ENCODE measurements at regions not wholly inside any gene's neighbourhood (a gene's known extent, or its start where the extent isn't known, plus 50 kb on each side); places are given as distances from the start of the nearest gene placed in this dataset.

DNA sequence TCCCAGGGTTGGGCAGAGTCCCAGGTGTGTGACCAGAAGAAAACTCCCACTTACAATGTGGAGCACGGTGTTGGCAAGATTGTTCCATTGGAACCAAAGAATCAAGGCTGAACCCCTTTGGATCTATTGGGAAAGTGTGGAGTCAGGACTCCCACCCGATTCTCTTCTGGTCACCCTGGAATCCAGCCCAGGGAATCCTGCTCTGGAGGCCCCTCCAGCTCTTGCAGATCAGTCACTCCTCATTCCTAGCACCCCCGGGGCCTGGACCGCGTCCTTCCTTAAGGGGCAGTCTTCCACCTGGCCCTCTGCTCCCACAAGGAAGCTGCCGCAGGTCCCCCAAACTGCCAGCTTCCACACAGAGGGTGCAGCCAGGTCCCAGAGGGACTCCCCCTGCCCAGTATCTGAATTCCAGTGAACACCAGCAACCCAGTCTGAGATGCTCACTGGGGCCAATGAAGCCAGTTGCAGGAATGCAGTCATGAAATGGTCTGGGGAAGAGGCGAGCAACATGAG is 170.1 kb downstream of the GADD45G start:
- peaks cover 8% of the 10 kb centered on the region for H3K4me1 Mint-ChIP-seq (ENCODE audit: unreplicated experiment)
- no peak for TF ChIP-seq CTCF (IDR thresholded peaks at IDR 0.05; ENCODE audit: unreplicated experiment)
- no peak overlapping the region for H3K4me3 Mint-ChIP-seq (ENCODE audit: unreplicated experiment)
- no peaks in the 10 kb centered on the region for H3K36me3 Mint-ChIP-seq (ENCODE audit: low read depth, unreplicated experiment)
- DNase-seq (ENCODE audit: low spot score) = no peak
- H3K27me3 Mint-ChIP-seq (ENCODE audit: unreplicated experiment) = peaks cover 5% of the 10 kb centered on the region
- H3K9me3 Mint-ChIP-seq (ENCODE audit: unreplicated experiment) = no peaks in the 10 kb centered on the region
- H3K27ac Mint-ChIP-seq (ENCODE audit: unreplicated experiment) = no peak overlapping the region

DNA sequence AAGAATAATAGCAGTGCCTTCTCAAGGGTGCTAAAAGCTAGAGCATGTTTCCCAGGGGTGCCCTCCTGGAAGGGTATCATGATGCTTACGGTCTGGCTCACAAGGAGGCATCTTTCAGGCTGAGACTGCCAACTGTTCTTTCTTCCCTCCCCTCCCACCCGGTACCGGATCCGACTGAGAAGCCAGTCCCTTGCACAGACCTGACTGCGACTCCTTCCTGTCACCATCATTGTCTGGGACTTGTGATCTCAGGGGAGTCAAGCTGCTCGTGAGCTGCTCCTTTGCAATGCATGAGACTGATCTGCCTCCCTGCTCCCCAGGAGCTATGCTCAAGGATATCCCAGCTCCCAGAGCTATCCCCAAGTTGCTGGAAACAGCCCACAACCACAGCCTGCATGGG is 170.8 kb downstream of the GADD45G start:
- Mint-ChIP-seq H3K9me3 (ENCODE audit: unreplicated experiment) (no peaks in the 10 kb centered on the region), H3K36me3 (ENCODE audit: low read depth, unreplicated experiment) (no peaks in the 10 kb centered on the region), H3K27me3 (ENCODE audit: unreplicated experiment) (peaks cover 5% of the 10 kb centered on the region), H3K4me1 (ENCODE audit: unreplicated experiment) (peaks cover 8% of the 10 kb centered on the region), H3K27ac (ENCODE audit: unreplicated experiment) (no peak overlapping the region), H3K4me3 (ENCODE audit: unreplicated experiment) (no peak overlapping the region)
- no peak for TF ChIP-seq CTCF (IDR thresholded peaks at IDR 0.05; ENCODE audit: unreplicated experiment)
- no peak for DNase-seq (ENCODE audit: low spot score)

- Mint-ChIP-seq H3K27me3 (ENCODE audit: unreplicated experiment) (peaks cover 5% of the 10 kb centered on the region), H3K4me1 (ENCODE audit: unreplicated experiment) (peaks cover 12% of the 10 kb centered on the region), H3K36me3 (ENCODE audit: low read depth, unreplicated experiment) (no peaks in the 10 kb centered on the region), H3K4me3 (ENCODE audit: unreplicated experiment) (no peak overlapping the region), H3K9me3 (ENCODE audit: unreplicated experiment) (no peaks in the 10 kb centered on the region), H3K27ac (ENCODE audit: unreplicated experiment) (no peak overlapping the region)
- no peak for TF ChIP-seq CTCF (IDR thresholded peaks at IDR 0.05; ENCODE audit: unreplicated experiment)
- no peak for DNase-seq (ENCODE audit: low spot score)
Observed at GRCh38 chr9:89776795-89777525, 172.1 kb downstream of the GADD45G start.

GRCh38 chr9:89777544-89777943 is 172.7 kb downstream of the GADD45G start:
- Mint-ChIP-seq H3K4me1 (ENCODE audit: unreplicated experiment) (peaks cover 14% of the 10 kb centered on the region), H3K27me3 (ENCODE audit: unreplicated experiment) (peaks cover 5% of the 10 kb centered on the region), H3K27ac (ENCODE audit: unreplicated experiment) (no peak overlapping the region), H3K9me3 (ENCODE audit: unreplicated experiment) (no peaks in the 10 kb centered on the region), H3K36me3 (ENCODE audit: low read depth, unreplicated experiment) (no peaks in the 10 kb centered on the region), H3K4me3 (ENCODE audit: unreplicated experiment) (no peak overlapping the region)
- no peak for DNase-seq (ENCODE audit: low spot score)
- no peak for TF ChIP-seq CTCF (IDR thresholded peaks at IDR 0.05; ENCODE audit: unreplicated experiment)

Measured in endothelial cell (in vitro differentiated cells).